GM19463 (cell line): ENCODE measurements at regions not wholly inside any gene's neighbourhood (a gene's known extent, or its start where the extent isn't known, plus 50 kb on each side); places are given as distances from the start of the nearest gene placed in this dataset.

ENCODE experiments used
- ATAC-seq: cut with Tn5 transposase; IDR thresholded peaks from one replicate; pipeline ENCODE4 v1.9.1; 2021; ENCODE audit warnings: mild to moderate bottlenecking, moderate library complexity; ENCODE audit not compliant: unreplicated experiment

DNA sequence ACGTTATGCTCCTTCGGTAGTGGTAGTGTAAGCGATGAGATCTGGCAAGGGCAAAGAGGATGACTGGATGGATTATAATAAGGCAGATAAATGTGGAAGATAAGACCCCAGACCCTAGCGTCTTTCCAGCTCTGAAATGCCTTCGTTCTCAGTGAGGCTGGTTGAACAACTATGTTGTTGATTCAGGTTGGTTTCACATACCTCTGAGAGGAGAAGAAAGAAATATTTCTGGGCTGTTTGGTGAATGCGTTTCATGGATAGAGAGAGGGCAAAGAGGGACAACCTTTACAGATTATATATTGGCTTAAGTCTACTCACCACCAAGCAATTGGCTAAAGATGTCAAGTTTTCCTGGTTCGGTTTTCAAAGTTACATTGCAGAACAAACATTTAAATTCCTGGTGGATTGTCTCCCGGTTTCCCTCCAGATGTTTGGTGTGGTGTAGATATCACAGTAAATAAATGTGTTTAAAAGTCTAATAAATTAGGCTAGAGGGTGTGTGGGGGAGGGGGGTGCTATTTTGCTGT, 190.1 kb upstream of the GLI2 start:
- no peak for ATAC-seq

DNA sequence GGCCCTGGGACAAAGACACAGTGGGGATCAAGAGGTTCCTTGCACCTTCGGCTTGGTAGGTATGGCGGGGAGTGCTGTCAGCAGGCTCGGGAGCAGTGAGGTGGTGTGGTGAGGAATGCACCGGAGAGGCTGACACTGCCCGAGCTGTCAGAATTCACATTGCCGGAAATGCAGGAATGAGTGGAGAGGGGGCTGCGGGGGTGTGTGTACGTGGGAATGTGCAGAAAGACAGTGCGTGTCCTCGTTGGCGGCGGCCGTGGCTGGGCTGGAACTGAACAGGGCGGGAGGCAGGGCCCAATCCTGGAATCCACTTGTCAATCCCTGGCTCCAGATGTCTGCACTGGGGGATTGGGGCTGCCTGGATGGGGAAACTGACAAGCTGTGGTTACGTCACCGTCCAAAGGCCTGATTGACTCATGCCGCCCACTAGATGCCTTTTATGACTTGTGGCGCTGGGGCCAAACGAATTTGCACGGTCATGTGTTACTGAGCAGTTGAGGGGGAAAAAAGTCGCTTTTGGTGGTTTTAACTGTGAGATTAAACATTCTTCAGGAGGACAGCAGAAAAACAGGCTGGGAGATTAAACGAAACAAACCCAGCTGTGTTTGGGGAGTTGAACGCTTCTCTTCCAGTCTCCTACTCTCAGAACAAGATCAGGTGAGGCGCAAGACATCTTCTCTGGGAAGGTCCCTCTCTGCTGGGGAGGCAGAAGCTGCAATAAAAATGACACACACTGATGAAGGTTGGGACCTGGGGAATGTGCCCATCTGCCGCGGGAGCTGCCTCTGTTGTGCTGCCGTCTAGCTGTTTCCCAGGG, 189.4 kb upstream of the GLI2 start:
- no peak for ATAC-seq

DNA sequence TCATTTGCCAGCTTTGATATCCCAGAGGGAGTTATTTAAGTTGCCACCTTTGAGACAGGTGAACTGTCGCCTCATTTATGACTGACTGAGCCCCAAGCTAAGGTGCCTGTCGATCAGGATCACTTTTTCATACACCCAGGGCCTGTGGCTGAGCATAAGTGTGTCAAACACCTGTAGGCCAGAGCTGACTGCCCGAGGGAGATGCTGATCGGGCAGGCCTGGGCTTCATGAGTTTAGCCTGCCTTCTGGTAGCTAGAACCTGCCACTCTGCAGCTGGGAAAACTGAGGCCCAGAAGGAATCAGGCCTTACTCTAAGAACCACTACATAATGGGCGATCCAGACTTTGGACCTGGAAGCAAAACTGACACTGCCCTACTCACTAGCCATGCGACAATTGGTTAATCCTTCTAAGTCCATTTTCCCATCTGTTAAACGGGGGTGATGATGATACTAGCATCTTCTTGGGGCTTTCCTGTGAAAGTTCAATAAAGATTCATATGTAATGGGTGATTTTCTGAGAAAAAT, 188.7 kb upstream of the GLI2 start:
- ATAC-seq: no peak

- no peak for ATAC-seq
Measured at GRCh38 chr2:120547662-120548061, 188.0 kb upstream of the GLI2 start.

GRCh38 chr2:120548627-120549608, 186.8 kb upstream of the GLI2 start:
- no peak for ATAC-seq

- ATAC-seq: no peak
Measured at GRCh38 chr2:120549841-120550240, 185.8 kb upstream of the GLI2 start.

DNA sequence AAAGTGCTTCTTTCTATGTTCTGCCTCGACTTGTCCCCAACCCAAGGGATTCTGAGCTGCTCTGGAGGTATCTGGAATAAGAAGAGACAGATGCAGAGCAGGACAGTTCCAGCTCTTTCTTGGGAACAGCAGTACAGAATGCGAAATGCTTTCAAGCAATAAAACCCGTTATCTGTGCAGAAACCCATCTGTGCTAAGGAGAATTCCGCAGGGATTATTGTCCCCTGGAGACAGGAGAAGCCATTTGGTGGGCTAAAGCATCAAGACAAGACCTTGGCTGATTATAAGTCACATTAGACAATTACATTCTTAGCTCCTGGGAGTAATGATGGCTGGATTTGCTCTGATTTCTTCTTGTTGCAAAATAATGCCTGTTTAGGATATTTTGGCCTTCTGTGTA, 185.4 kb upstream of the GLI2 start:
- no peak for ATAC-seq

GRCh38 chr2:120550893-120551446, 184.7 kb upstream of the GLI2 start:
- no peak for ATAC-seq

DNA sequence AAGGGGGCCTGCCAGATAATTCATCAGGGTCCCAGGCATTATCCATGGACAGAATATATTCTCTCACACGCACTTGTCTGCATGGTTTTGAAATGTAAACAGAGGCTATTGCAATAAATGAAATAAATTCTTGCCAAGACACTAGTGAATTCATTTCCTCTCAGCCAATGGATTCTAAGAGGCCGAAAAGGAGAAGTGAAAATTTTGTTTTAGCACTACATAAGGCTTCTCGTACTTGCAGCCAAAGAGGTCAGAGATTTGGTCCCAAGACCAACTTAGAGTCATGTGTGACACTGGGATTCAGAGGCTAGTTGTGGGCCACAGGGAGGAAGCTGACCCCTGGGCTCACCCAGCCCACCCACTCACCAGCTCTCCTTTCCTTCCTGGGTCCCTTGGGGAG, 184.1 kb upstream of the GLI2 start:
- ATAC-seq: peak; percentile 54

DNA sequence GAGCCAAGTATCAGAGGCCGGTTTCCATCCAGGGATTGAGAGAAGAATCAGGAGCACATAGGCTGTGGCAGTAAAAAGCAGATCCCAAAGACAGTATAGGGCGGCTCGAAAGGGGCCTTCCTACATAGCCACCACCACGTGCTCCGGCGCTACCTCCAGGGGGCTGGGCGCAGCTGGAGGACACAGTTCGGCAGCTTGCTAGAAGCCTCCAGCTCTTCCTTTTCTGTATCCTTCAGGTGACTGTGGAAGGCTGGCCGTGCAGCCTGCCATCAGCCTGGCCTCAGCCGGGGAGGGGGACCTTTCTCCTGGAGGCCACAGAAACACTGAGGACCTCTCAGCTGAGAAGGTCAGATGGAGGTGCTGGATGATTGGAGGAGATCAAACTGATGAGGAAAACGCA, 183.6 kb upstream of the GLI2 start:
- no peak for ATAC-seq

DNA sequence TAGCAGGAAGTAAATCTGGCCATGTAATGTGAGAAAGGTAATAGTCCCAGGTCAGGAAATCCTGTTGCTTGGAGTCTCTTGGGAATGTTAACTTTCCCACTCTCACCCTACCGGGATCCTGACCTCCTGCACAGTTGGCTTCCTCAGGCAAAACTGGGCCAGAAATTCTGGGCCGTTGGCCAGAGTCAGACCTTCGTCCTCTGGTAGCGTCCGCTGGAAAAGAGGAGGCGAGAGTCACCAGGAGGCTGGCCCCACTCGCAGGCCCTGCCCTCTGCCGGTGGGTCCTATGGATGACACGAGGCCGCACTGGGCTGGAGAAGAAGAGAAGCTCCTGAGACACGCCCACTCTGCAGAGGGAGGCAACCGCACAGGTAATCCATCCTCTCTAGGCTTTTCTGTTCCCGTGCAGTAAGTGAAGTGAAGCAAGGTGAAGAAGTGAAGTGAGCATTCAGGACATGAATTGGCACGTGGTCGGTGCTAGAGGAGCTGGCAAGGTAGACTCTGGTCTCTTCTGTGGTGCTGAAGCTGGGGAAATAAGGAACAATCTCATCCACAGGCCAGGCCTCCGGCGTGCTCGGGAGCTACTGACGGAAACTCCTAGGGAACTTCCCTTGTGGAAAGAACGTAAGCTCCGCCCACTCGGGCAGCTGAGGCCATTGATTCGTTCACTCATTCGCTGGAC, 182.7 kb upstream of the GLI2 start:
- ATAC-seq: no peak

GRCh38 chr2:120554625-120555032, 181.0 kb upstream of the GLI2 start:
- no peak for ATAC-seq

DNA sequence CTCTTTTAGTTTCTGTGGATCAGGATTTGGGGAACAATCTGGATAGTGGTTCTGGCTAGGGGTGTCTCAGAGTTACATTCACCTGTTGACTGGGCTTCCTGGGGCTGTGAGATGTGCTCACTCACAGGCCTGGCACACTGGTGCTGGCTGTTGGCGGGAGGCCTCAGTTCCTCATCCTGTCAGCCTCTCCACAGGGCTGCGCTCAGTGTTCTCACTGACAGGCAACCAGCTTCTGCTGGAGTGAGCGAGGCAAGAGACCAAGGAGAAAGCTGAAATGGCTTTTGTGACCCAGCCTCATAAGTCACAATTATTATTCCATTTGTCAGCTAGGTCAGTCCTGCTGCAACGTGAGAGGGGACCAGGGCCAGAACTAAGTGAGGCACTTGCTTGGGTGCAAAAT, 180.6 kb upstream of the GLI2 start:
- ATAC-seq: no peak

GRCh38 chr2:120556911-120557310, 178.8 kb upstream of the GLI2 start:
- ATAC-seq: no peak

DNA sequence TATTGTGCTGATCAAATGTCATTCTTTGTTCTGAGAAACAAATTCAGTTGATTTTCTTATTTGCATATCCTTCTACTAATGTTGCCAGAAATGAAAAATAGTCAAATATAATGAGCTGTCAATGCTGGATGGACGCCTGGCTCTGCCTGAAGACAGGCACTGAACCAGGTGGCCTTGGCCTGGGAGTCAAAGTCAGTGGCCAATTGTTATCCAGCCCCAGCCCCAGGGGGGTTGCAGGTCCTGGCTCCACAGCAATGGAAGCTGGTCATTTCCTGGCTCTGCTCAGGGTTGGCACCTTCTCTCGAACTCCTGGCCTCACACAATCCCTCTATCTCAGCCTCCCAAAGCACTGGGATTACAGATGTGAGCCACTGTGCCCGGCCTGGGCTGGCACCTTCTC, 176.8 kb upstream of the GLI2 start:
- ATAC-seq: no peak

DNA sequence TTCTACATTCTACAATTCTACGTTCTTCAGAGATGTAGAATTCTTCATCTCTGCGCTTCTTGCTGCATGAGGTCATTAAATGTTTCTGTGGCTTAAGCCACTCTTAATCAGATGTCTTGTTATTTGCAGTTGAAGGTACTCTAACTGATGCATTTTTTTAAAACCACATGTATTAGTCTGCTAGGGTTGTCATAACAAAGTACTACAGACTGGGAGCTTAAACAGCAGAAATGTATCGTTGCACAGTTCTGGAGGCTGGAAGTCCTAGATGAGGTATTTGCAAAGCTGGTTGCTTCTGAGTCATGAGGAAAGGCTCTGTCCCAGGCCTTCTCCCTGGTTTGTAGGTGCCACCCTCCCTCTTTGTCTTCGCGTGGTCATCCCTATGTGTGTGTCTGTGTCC, 176.3 kb upstream of the GLI2 start:
- no peak for ATAC-seq

GRCh38 chr2:120560330-120560729, 175.3 kb upstream of the GLI2 start:
- ATAC-seq: no peak

DNA sequence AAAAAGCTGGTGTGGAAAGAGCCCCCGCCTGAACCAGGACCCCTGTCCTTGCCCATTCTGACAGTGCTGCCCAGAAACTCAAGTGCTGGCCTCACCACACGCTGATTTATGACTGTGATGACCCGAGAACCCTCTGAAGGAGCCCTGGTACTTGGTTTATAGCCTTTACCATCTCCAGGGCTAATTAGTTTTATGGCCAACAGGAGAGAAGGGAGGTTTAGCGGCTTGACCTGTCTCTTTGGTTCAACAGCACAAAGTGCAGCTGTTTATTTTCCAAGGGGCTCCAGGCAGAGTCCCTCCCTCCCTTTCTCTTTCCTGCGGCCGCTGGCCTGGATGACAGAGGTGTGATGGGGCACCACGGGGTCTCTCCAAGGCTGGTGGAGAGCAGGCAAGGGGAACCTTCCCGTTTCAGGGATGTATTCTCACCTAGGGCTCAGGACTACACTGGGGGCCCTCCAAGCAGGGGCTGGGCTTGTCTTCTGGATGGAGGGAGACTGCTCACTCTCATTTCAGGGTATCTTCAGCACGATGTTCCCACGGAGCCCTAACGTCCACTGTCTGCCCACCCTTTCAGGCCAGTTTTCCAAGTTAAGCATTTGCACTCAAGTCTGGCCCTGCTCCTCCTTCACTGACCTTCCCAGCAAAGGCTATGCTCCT, 174.2 kb upstream of the GLI2 start:
- ATAC-seq: no peak

DNA sequence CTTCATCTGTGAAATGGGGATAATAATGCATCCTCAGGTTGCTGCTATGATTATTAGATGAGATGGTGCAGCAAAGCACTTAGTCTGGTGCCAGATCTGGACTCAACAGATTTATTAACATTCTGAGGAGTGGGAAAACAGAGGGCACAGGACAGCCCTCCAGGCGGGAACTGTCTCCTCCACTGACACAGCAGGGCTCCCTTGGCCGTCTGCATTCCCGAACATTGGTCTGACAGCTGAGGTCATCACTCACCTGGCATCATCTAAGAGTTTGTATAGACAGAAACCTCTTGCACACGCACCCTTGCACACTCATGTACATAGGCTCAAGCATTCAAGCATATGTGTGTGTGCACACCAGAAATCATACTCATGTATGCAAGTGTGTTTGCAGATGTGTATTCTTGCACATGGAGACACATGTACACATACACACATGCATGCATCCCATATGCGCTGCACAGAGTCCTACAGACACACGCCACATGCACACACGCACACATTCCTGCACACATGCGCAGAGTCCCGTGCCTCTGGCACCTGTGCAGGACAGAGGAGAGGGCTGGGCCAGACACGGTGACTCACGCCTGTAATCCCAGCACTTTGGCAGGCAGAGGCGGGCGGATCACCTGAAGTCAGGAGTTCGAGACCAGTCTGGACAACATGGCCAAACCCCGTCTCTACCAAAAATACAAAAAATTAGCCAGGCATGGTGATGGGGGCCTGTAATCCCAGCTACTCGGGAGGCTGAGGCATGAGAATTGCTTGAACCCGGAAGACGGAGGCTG, 173.3 kb upstream of the GLI2 start:
- ATAC-seq: no peak
